DND-41 (cell line): ENCODE measurements at regions not wholly inside any gene's neighbourhood (a gene's known extent, or its start where the extent isn't known, plus 50 kb on each side); places are given as distances from the start of the nearest gene placed in this dataset.
"Not testable (repeated sequence)": the region's sequence is repeated elsewhere in the genome, so short reads cannot be mapped to it uniquely, and the experiment has no call there.

Experiments used
- ATAC-seq: fragments of 200-7000 bp; cut with Tn5 transposase; 3 replicates; pipeline ENCODE4 v1.9.1; 2021; ENCODE audit warnings: low read depth; ENCODE audit not compliant: insufficient read depth
- DNase-seq: peaks from one replicate; pipeline ENCODE4 v3.0.0-alpha.2; 2020
- H2AFZ ChIP-seq: 2 replicates; pipeline ENCODE4 v1.6.0; 2012; ENCODE audit warnings: low read depth, low read length
- H3K27ac ChIP-seq: 2 replicates; pipeline ENCODE4 v1.5.1; 2012; ENCODE audit warnings: low read length, inconsistent platforms
- H3K27me3 ChIP-seq: fragments of 200-600 bp; sonication (generic); 2 replicates; pipeline ENCODE4 v1.6.0; 2012; ENCODE audit warnings: low read length, mild to moderate bottlenecking, inconsistent platforms; ENCODE audit not compliant: insufficient read depth, poor library complexity
- H3K36me3 ChIP-seq: 2 replicates; pipeline ENCODE4 v1.5.1; 2012; ENCODE audit warnings: low read length, inconsistent platforms; ENCODE audit not compliant: insufficient read depth
- H3K4me1 ChIP-seq: 2 replicates; pipeline ENCODE4 v1.5.1; 2012; ENCODE audit warnings: mild to moderate bottlenecking, low read length; ENCODE audit not compliant: insufficient read depth
- H3K4me2 ChIP-seq: 2 replicates; pipeline ENCODE4 v1.6.0; 2012; ENCODE audit warnings: mild to moderate bottlenecking, moderate library complexity, low read length, inconsistent platforms; ENCODE audit not compliant: insufficient read depth
- H3K4me3 ChIP-seq, 2 experiments: fragments of 200-600 bp in 1 of 2; shearing (Covaris generic) in 1 of 2; 2 replicates each; pipeline ENCODE4 v1.5.1; 2012 to 2016; ENCODE audit warnings: inconsistent platforms in 2 of 2, low read length in 2 of 2, mild to moderate bottlenecking in 2 of 2, low read depth in 1 of 2, moderate library complexity in 1 of 2
- H3K79me2 ChIP-seq: 2 replicates; pipeline ENCODE4 v1.6.0; 2012; ENCODE audit warnings: low read length, inconsistent platforms; ENCODE audit not compliant: insufficient read depth
- H3K9ac ChIP-seq: 2 replicates; pipeline ENCODE4 v1.6.0; 2012; ENCODE audit warnings: low read depth, mild to moderate bottlenecking, inconsistent platforms, low read length, moderate library complexity
- H3K9me3 ChIP-seq: 2 replicates; pipeline ENCODE4 v1.5.1; 2012; ENCODE audit warnings: low read length, moderate library complexity, mild to moderate bottlenecking, inconsistent platforms; ENCODE audit not compliant: insufficient read depth, severe bottlenecking
- H4K20me1 ChIP-seq: 2 replicates; pipeline ENCODE4 v1.6.0; 2012; ENCODE audit warnings: low read length; ENCODE audit not compliant: insufficient read depth
- EZH2 ChIP-seq: IDR thresholded peaks from 3 replicates; pipeline ENCODE4 v1.6.1; 2012; ENCODE audit warnings: borderline replicate concordance, low read depth, mild to moderate bottlenecking, moderate library complexity, low read length, inconsistent platforms; ENCODE audit not compliant: severe bottlenecking
- TF ChIP-seq, protein P1 (sequence below): IDR thresholded peaks from 2 replicates; pipeline ENCODE4 v1.5.1; 2012; ENCODE audit warnings: borderline replicate concordance, low read length, moderate library complexity, mild to moderate bottlenecking; ENCODE audit not compliant: poor library complexity, severe bottlenecking; ENCODE audit errors: extremely low read depth

DNA sequence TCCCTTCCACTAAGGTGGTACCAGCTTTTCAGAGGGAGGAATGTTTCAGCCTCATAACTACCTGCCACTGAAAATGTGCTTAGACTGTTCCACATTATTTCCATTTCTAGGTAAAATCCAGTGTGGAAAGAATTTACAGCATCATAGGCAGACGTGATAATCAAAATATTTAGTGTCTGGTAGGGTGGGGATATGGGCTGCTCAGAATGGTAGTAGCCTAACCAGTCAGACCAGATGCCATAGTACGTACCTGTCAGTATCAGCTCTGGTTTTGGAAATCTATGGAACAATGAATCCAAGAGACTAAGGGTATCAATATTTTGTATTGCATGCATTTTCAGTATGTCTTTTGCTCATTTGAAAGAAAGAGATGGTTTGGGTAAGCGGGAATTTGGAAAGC, 76.8 kb upstream of the APBB1IP start:
- Histone ChIP-seq H3K4me1 (no peaks in the 10 kb centered on the region), H3K4me2 (no peak overlapping the region), H3K27me3 (no peaks in the 10 kb centered on the region), H3K79me2 (no peaks in the 10 kb centered on the region), H3K9me3 (no peaks in the 10 kb centered on the region), H3K27ac (no peak overlapping the region), H4K20me1 (no peaks in the 10 kb centered on the region), H3K9ac (no peak overlapping the region), H2AFZ (no peak overlapping the region), H3K36me3 (no peaks in the 10 kb centered on the region), H3K4me3 (no peak overlapping the region)
- ATAC-seq (no peak), DNase-seq (no peak)
- TF ChIP-seq, protein P1, sequence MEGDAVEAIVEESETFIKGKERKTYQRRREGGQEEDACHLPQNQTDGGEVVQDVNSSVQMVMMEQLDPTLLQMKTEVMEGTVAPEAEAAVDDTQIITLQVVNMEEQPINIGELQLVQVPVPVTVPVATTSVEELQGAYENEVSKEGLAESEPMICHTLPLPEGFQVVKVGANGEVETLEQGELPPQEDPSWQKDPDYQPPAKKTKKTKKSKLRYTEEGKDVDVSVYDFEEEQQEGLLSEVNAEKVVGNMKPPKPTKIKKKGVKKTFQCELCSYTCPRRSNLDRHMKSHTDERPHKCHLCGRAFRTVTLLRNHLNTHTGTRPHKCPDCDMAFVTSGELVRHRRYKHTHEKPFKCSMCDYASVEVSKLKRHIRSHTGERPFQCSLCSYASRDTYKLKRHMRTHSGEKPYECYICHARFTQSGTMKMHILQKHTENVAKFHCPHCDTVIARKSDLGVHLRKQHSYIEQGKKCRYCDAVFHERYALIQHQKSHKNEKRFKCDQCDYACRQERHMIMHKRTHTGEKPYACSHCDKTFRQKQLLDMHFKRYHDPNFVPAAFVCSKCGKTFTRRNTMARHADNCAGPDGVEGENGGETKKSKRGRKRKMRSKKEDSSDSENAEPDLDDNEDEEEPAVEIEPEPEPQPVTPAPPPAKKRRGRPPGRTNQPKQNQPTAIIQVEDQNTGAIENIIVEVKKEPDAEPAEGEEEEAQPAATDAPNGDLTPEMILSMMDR, result no peak
- TF ChIP-seq EZH2, result no peak

DNA sequence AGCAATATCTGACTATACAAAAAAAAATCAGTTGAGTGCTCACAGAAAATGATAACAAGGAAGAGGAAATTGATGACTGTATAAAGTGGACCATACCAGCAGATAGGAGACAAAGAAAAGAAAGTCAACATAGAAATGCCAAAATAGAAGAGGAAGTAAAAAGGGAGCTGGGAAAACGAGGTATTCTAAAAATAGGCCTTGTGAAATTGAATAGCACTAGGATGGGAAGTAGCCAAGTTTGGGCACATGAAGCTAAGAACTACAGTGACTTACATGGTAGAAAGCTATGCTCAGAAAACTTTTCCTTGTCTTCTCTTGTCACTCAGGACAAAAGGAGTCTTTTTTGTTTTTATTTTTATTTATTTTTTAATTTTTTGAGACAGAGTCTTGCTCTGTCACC, 76.2 kb upstream of the APBB1IP start:
- DNase-seq (no peak), ATAC-seq (no peak)
- no peaks in the 10 kb centered on the region for H3K79me2 ChIP-seq
- H3K27ac ChIP-seq, result no peak overlapping the region
- H3K36me3 ChIP-seq, result no peaks in the 10 kb centered on the region
- no peak overlapping the region for H3K9ac ChIP-seq
- no peak overlapping the region for H3K4me2 ChIP-seq
- H4K20me1 ChIP-seq, result no peaks in the 10 kb centered on the region
- no peaks in the 10 kb centered on the region for H3K9me3 ChIP-seq
- TF ChIP-seq, protein P1, result no peak
- no peak for TF ChIP-seq EZH2
- H3K4me3 ChIP-seq, result no peak overlapping the region
- H3K4me1 ChIP-seq, result no peaks in the 10 kb centered on the region
- H2AFZ ChIP-seq, result no peak overlapping the region
- H3K27me3 ChIP-seq, result no peaks in the 10 kb centered on the region

DNA sequence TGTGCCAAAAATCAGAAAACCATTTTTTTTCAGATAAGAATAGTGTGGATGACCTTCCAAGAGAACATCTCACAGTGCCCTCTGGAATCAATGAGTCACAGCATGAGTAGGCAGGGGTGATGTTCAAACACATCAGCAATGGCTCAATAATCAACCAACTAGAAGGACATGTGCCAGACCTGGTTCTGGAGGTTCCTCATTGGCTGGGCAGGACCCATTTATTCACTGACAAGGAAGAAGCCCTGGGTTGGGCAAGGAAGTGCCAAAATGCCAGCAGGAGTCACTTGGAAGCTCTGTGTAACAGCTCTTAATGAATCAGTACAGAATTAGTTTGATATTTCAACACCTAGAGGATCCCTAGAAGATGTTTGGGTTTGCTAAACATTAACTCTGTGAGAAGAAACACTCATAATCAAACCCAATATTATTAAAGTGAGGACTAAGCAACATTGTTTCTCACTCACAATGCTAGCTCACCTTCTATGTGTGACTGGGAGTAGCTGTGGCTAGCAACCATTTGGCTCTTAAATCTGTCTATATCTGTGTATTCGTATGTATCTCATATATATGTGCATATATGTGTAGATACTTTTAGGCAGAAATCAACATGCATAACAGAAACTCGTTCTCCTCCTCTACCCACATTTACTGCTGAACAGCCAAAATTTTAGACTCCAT, 72.3 kb upstream of the APBB1IP start:
- no peak overlapping the region for H3K27ac ChIP-seq
- no peaks in the 10 kb centered on the region for H3K27me3 ChIP-seq
- no peak overlapping the region for H3K9ac ChIP-seq
- ATAC-seq (no peak), DNase-seq (no peak)
- H3K79me2 ChIP-seq, result no peaks in the 10 kb centered on the region
- no peak overlapping the region for H3K4me2 ChIP-seq
- no peaks in the 10 kb centered on the region for H3K9me3 ChIP-seq
- no peaks in the 10 kb centered on the region for H3K36me3 ChIP-seq
- no peaks in the 10 kb centered on the region for H4K20me1 ChIP-seq
- TF ChIP-seq, protein P1, result no peak
- TF ChIP-seq EZH2, result no peak
- no peak overlapping the region for H3K4me3 ChIP-seq
- H3K4me1 ChIP-seq, result no peaks in the 10 kb centered on the region
- H2AFZ ChIP-seq, result no peak overlapping the region

DNA sequence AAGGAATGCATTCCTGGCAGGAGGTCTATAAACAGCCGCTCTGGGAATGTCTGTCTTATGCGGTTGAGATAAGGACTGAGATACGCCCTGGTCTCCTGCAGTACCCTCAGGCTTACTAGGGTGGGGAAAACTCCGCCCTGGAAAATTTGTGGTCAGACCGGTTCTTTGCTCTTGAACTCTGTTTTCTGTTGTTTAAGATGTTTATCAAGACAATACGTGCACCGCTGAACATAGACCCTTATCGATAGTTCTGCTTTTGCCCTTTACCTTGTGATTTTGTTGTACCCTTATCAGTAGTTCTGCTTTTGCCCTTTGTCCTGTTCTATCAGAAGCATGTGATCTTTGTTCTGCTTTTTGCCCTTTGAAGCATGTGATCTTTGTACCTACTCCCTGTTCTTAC, 71.1 kb upstream of the APBB1IP start:
- H3K9ac ChIP-seq, DNase-seq, H3K27me3 ChIP-seq, ATAC-seq, H3K36me3 ChIP-seq, H3K27ac ChIP-seq, H3K4me1 ChIP-seq, H3K4me3 ChIP-seq, H2AFZ ChIP-seq, H3K4me2 ChIP-seq, H3K79me2 ChIP-seq, H3K9me3 ChIP-seq, H4K20me1 ChIP-seq: not testable (repeated sequence)
